OCI-LY1 (cell line): ENCODE measurements at regions not wholly inside any gene's neighbourhood (a gene's known extent, or its start where the extent isn't known, plus 50 kb on each side); places are given as distances from the start of the nearest gene placed in this dataset.

ENCODE experiments used
- H2AFZ ChIP-seq: fragments of 200-600 bp; sonication (generic), shearing (Covaris generic); 2 replicates; pipeline ENCODE4 v1.6.0; 2014; ENCODE audit warnings: antibody characterized with exemption, mild to moderate bottlenecking, low read length
- H3F3A ChIP-seq: fragments of 200-600 bp; sonication (generic), shearing (Covaris generic); 2 replicates; pipeline ENCODE4 v1.6.0; 2014; ENCODE audit warnings: mild to moderate bottlenecking, antibody characterized with exemption, low read length, moderate library complexity; ENCODE audit not compliant: insufficient read depth
- H3K27ac ChIP-seq: fragments of 200-600 bp; sonication (generic); 2 replicates; pipeline ENCODE4 v1.5.1; 2014; ENCODE audit warnings: low read length, mixed run types, mild to moderate bottlenecking, low read depth; ENCODE audit not compliant: poor library complexity, severe bottlenecking
- H3K27me3 ChIP-seq: fragments of 200-600 bp; sonication (generic); 2 replicates; pipeline ENCODE4 v1.6.0; 2014; ENCODE audit warnings: antibody characterized with exemption, mild to moderate bottlenecking, low read length, moderate library complexity; ENCODE audit not compliant: insufficient read depth
- H3K36me3 ChIP-seq: fragments of 200-600 bp; sonication (generic); 2 replicates; pipeline ENCODE4 v1.6.1; 2014; ENCODE audit warnings: mild to moderate bottlenecking, antibody characterized with exemption, low read length, moderate library complexity, mixed read lengths; ENCODE audit not compliant: insufficient read depth
- H3K4me1 ChIP-seq: fragments of 200-600 bp; sonication (generic); 2 replicates; pipeline ENCODE4 v1.5.1; 2014; ENCODE audit warnings: mild to moderate bottlenecking, low read length, moderate library complexity; ENCODE audit not compliant: insufficient read depth, severe bottlenecking
- H3K4me2 ChIP-seq: fragments of 200-600 bp; sonication (generic), shearing (Covaris generic); 2 replicates; pipeline ENCODE4 v1.6.1; 2014; ENCODE audit warnings: low read length
- H3K4me3 ChIP-seq: fragments of 200-600 bp; sonication (generic); 2 replicates; pipeline ENCODE4 v1.5.1; 2014; ENCODE audit warnings: low read length, low read depth, mild to moderate bottlenecking, mixed read lengths; ENCODE audit not compliant: poor library complexity, severe bottlenecking
- H3K79me2 ChIP-seq: fragments of 200-600 bp; shearing (Covaris generic); 2 replicates; pipeline ENCODE4 v1.6.1; 2016; ENCODE audit warnings: mixed run types, low read length, mixed read lengths; ENCODE audit not compliant: insufficient read depth
- H3K9ac ChIP-seq: fragments of 200-600 bp; sonication (generic), shearing (Covaris generic); 2 replicates; pipeline ENCODE4 v1.6.1; 2014; ENCODE audit warnings: mild to moderate bottlenecking, low read length, mixed read lengths
- H3K9me2 ChIP-seq: fragments of 200-600 bp; sonication (generic), shearing (Covaris generic); 2 replicates; pipeline ENCODE4 v1.6.1; 2014; ENCODE audit warnings: low read depth, mild to moderate bottlenecking, low read length, mixed read lengths
- H3K9me3 ChIP-seq: fragments of 200-600 bp; shearing (Covaris generic); 2 replicates; pipeline ENCODE4 v1.6.1; 2014; ENCODE audit warnings: low read length, mixed read lengths
- H4K20me1 ChIP-seq: fragments of 200-600 bp; sonication (generic), shearing (Covaris generic); 2 replicates; pipeline ENCODE4 v1.6.0; 2016; ENCODE audit warnings: mild to moderate bottlenecking, low read length; ENCODE audit not compliant: insufficient read depth
- CTCF ChIP-seq: fragments of 200-600 bp; sonication (generic), shearing (Covaris generic); IDR thresholded peaks from 2 replicates; pipeline ENCODE4 v1.5.1; 2017; ENCODE audit warnings: mild to moderate bottlenecking, antibody characterized with exemption, low read length, moderate library complexity, mixed read lengths
- EZH2 ChIP-seq: fragments of 200-600 bp; sonication (generic), shearing (Covaris generic); IDR thresholded peaks from 2 replicates; pipeline ENCODE4 v1.8.0; 2017; ENCODE audit warnings: borderline replicate concordance, mixed run types, mild to moderate bottlenecking, antibody characterized with exemption, low read length, moderate library complexity, mixed read lengths

- TF ChIP-seq CTCF (no peak), EZH2 (no peak)
- no peaks in the 10 kb centered on the region for H3K9me2 ChIP-seq
- no peaks in the 10 kb centered on the region for H4K20me1 ChIP-seq
- no peaks in the 10 kb centered on the region for H3K36me3 ChIP-seq
- H3K4me1 ChIP-seq, result no peaks in the 10 kb centered on the region
- H3K9ac ChIP-seq, result no peak overlapping the region
- H3K4me2 ChIP-seq, result no peak overlapping the region
- no peak overlapping the region for H2AFZ ChIP-seq
- H3K27ac ChIP-seq, result no peak overlapping the region
- no peaks in the 10 kb centered on the region for H3K9me3 ChIP-seq
- no peak overlapping the region for H3K4me3 ChIP-seq
- no peaks in the 10 kb centered on the region for H3K79me2 ChIP-seq
- no peaks in the 10 kb centered on the region for H3F3A ChIP-seq
- no peaks in the 10 kb centered on the region for H3K27me3 ChIP-seq
Observed at GRCh38 chr4:19216476-19216875, 1035.2 kb upstream of the SLIT2 start.

DNA sequence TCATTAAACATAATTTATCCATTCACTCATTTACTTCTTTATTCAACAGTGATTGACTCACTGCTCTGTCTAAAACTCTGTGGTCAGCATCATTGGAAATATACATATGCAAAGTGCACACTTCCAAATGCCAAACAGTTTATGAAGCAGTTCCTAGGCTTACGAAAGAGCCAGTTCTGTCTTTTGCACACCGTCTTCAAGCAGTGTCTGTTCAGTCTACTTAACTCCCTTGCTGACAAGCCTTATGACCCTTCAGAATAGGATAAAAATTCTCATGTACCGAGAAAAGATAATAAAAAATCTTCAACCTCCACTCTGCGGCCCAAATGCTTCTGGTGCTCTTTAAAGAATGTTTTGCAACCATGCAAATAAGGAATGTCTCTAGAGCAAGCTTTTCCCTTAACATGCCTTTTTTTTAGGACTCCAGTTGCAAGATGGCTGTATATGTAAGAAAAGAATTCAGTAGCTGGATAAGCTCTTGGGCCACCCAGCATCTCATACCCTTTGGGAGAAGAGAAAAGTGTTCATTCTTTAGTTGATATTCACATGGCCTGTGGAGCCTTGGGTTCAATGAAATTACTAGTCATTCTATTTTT is 1037.0 kb upstream of the SLIT2 start:
- Histone ChIP-seq H3K36me3 (no peaks in the 10 kb centered on the region), H3K9me3 (no peaks in the 10 kb centered on the region), H3K27ac (no peak overlapping the region), H3K9ac (no peak overlapping the region), H3K9me2 (no peaks in the 10 kb centered on the region), H3K4me3 (no peak overlapping the region), H3K27me3 (no peaks in the 10 kb centered on the region), H4K20me1 (no peaks in the 10 kb centered on the region), H3K4me1 (no peaks in the 10 kb centered on the region), H3F3A (no peaks in the 10 kb centered on the region), H2AFZ (no peak overlapping the region), H3K4me2 (no peak overlapping the region), H3K79me2 (no peaks in the 10 kb centered on the region)
- no peak for TF ChIP-seq EZH2
- TF ChIP-seq CTCF, result no peak

GRCh38 chr4:19213388-19213787 is 1038.3 kb upstream of the SLIT2 start:
- no peak overlapping the region for H3K4me2 ChIP-seq
- H3K36me3 ChIP-seq, result no peaks in the 10 kb centered on the region
- no peak overlapping the region for H3K4me3 ChIP-seq
- no peaks in the 10 kb centered on the region for H3F3A ChIP-seq
- H3K79me2 ChIP-seq, result no peaks in the 10 kb centered on the region
- H4K20me1 ChIP-seq, result no peaks in the 10 kb centered on the region
- H3K9ac ChIP-seq, result no peak overlapping the region
- H3K9me3 ChIP-seq, result no peaks in the 10 kb centered on the region
- TF ChIP-seq CTCF, result no peak
- TF ChIP-seq EZH2, result no peak
- H2AFZ ChIP-seq, result no peak overlapping the region
- H3K4me1 ChIP-seq, result no peaks in the 10 kb centered on the region
- no peaks in the 10 kb centered on the region for H3K9me2 ChIP-seq
- no peaks in the 10 kb centered on the region for H3K27me3 ChIP-seq
- no peak overlapping the region for H3K27ac ChIP-seq
